Smooth muscle cell (in vitro differentiated cells): ENCODE measurements at regions not wholly inside any gene's neighbourhood (a gene's known extent, or its start where the extent isn't known, plus 50 kb on each side); places are given as distances from the start of the nearest gene placed in this dataset.

Source experiments
- DNase-seq: peaks from one replicate; lab custom pipeline; 2025; ENCODE audit not compliant: unreplicated experiment; lab: John Stamatoyannopoulos, UW
- H2AFZ ChIP-seq: fragments of 200-600 bp; sonication (generic); 2 replicates; pipeline ENCODE4 v1.6.0; 2016; ENCODE audit warnings: antibody characterized with exemption, low read depth, mild to moderate bottlenecking
- H3F3A ChIP-seq: fragments of 200-600 bp; sonication (generic); 2 replicates; pipeline ENCODE4 v1.6.0; 2017; ENCODE audit warnings: antibody characterized with exemption, low read depth
- H3K27ac ChIP-seq: fragments of 200-600 bp; sonication (generic); 2 replicates; pipeline ENCODE4 v1.5.1; 2016; ENCODE audit warnings: low read depth, mild to moderate bottlenecking
- H3K27me3 ChIP-seq: fragments of 200-600 bp; sonication (generic); 2 replicates; pipeline ENCODE4 v1.6.1; 2016; ENCODE audit warnings: low read depth, mild to moderate bottlenecking
- H3K36me3 ChIP-seq: fragments of 200-600 bp; sonication (generic); 2 replicates; pipeline ENCODE4 v1.5.1; 2016; ENCODE audit warnings: low read depth
- H3K4me1 ChIP-seq: fragments of 200-600 bp; sonication (generic); 2 replicates; pipeline ENCODE4 v1.5.1; 2016; ENCODE audit warnings: low read depth
- H3K4me2 ChIP-seq: fragments of 200-600 bp; sonication (generic); 2 replicates; pipeline ENCODE4 v1.6.0; 2016; ENCODE audit warnings: mild to moderate bottlenecking
- H3K4me3 ChIP-seq: fragments of 200-600 bp; sonication (generic); 2 replicates; pipeline ENCODE4 v1.5.1; 2016; ENCODE audit warnings: mild to moderate bottlenecking
- H3K79me2 ChIP-seq: fragments of 200-600 bp; sonication (generic); 2 replicates; pipeline ENCODE4 v1.6.0; 2016; ENCODE audit warnings: low read depth, mild to moderate bottlenecking
- H3K9ac ChIP-seq: fragments of 200-600 bp; sonication (generic); 2 replicates; pipeline ENCODE4 v1.6.0; 2016; ENCODE audit warnings: low read depth
- H3K9me3 ChIP-seq: fragments of 200-600 bp; sonication (generic); replicated peaks from 2 replicates; pipeline ENCODE4 v1.5.1; 2016; ENCODE audit warnings: low read depth
- H4K20me1 ChIP-seq: fragments of 200-600 bp; sonication (generic); 2 replicates; pipeline ENCODE4 v1.6.0; 2016; ENCODE audit warnings: low read depth
- WGBS: methylation state at CpG from one replicate; pipeline ENCODE4 v1.1.7; 2016; ENCODE audit warnings: low lambda C conversion rate; 5-methylcytosine and 5-hydroxymethylcytosine counted together
- TF ChIP-seq, protein P1 (sequence below): fragments of 200-600 bp; sonication (generic); IDR thresholded peaks from 2 replicates; pipeline ENCODE4 v1.5.1; 2017; ENCODE audit warnings: borderline replicate concordance, mild to moderate bottlenecking, antibody characterized with exemption; ENCODE audit not compliant: insufficient read depth, poor library complexity, severe bottlenecking

DNA sequence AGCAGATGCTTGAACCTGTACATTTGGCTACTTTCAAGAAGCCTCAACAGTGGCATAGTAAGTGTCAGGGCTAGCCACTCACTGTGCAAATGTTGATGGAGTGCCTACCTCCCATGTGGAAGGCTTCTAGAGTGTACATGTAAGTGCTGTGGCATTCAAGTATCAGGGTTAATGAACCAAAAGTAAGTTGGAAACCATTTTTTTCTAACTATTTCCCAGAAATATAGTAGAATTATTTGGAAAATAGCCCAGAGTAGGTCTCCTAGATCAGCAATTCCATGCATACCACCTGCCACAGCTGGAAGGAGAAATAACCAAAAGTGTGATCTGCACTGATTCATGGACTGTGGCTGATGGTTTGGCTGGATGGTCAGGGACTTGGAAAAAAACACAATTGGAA, 53.3 kb downstream of the FOXD1 start:
- Histone ChIP-seq H3K27ac (no peak overlapping the region), H3K9ac (no peak overlapping the region), H3K4me2 (no peak overlapping the region), H3F3A (peaks cover 8% of the 10 kb centered on the region), H3K27me3 (no peaks in the 10 kb centered on the region), H4K20me1 (no peaks in the 10 kb centered on the region), H3K9me3 (no peaks in the 10 kb centered on the region), H3K79me2 (no peaks in the 10 kb centered on the region), H3K4me1 (no peaks in the 10 kb centered on the region), H2AFZ (no peak overlapping the region), H3K36me3 (no peaks in the 10 kb centered on the region), H3K4me3 (no peak overlapping the region)
- DNase-seq = no peak
- TF ChIP-seq, protein P1, sequence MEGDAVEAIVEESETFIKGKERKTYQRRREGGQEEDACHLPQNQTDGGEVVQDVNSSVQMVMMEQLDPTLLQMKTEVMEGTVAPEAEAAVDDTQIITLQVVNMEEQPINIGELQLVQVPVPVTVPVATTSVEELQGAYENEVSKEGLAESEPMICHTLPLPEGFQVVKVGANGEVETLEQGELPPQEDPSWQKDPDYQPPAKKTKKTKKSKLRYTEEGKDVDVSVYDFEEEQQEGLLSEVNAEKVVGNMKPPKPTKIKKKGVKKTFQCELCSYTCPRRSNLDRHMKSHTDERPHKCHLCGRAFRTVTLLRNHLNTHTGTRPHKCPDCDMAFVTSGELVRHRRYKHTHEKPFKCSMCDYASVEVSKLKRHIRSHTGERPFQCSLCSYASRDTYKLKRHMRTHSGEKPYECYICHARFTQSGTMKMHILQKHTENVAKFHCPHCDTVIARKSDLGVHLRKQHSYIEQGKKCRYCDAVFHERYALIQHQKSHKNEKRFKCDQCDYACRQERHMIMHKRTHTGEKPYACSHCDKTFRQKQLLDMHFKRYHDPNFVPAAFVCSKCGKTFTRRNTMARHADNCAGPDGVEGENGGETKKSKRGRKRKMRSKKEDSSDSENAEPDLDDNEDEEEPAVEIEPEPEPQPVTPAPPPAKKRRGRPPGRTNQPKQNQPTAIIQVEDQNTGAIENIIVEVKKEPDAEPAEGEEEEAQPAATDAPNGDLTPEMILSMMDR = no peak

DNA sequence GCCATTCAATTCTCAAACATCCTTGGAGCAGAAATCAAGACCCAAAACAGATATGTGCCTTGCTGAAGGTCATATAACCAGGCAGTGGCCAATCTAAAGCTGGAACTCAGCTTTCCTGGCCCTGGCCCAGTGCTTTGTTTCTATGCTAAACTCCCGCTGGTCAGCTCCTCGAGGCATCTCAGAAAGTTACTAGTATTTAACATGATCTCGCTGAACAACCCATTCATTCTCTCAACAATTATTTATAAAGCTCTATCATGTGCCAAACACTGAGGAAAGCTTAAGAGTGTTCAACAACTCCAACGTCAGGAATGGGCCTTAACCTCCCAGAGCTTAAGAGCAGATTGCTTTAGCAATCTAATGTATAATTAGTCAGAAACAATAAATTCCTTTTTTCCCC, 54.0 kb downstream of the FOXD1 start:
- no peak overlapping the region for H3K4me2 ChIP-seq
- TF ChIP-seq, protein P1 = no peak
- H3K27ac ChIP-seq = no peak overlapping the region
- no peaks in the 10 kb centered on the region for H4K20me1 ChIP-seq
- no peaks in the 10 kb centered on the region for H3K4me1 ChIP-seq
- no peaks in the 10 kb centered on the region for H3K9me3 ChIP-seq
- H3K27me3 ChIP-seq = no peaks in the 10 kb centered on the region
- no peak overlapping the region for H3K4me3 ChIP-seq
- no peak overlapping the region for H3K9ac ChIP-seq
- H3F3A ChIP-seq = peaks cover 8% of the 10 kb centered on the region
- H3K36me3 ChIP-seq = no peaks in the 10 kb centered on the region
- WGBS = 68% methylated on average over 4 of the region's 4 CpGs
- no peaks in the 10 kb centered on the region for H3K79me2 ChIP-seq
- DNase-seq = no peak
- no peak overlapping the region for H2AFZ ChIP-seq

DNA sequence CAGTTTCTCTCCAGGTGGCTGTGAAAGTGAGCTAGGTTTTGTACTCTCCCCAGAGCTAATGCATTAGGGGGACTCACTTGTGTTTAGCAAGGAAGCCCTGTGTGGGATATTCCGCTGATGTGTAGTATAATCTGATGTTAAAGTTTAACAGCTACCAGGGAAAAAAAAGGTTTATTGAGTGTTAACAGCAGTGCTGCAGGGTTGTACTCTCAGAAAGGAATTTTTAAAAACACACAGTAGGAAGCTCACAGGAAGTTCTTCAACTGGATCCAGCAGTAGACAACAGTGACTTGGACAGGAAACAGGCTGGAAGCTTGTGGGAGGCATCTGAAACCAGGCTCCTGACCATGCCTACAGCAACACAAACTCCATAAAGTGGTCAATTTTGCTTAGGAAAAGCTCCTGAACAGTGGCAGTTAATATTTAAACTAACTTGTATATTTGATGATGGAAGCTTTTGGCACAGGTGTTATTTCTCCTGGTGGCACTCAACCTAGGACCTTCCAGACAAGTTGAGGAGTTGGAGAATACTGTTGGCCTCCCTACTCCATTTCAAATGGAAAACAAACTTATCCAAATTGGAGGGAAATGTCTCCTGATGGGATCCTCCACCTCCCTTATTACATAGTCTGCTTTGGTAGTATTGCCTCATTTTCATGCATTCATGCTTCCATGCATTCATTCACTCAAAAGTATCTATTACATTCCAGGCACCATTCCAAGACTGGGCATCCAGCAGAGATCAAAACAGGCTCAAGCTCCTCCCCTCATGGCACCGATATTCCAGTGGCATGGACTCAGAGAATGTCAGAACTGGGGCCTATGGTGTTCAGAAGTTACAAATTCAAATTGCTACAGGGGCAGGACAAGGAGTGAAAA, 54.7 kb downstream of the FOXD1 start:
- H3K4me3 ChIP-seq = no peak overlapping the region
- H2AFZ ChIP-seq = no peak overlapping the region
- H3K9me3 ChIP-seq = no peaks in the 10 kb centered on the region
- H3K4me1 ChIP-seq = peaks cover under 1% of the 10 kb centered on the region
- no peak overlapping the region for H3K27ac ChIP-seq
- H3K27me3 ChIP-seq = no peaks in the 10 kb centered on the region
- 67% methylated on average over 2 of the region's 2 CpGs for WGBS
- no peaks in the 10 kb centered on the region for H4K20me1 ChIP-seq
- H3K36me3 ChIP-seq = no peaks in the 10 kb centered on the region
- H3K79me2 ChIP-seq = no peaks in the 10 kb centered on the region
- no peak for DNase-seq
- peaks cover 11% of the 10 kb centered on the region for H3F3A ChIP-seq
- H3K4me2 ChIP-seq = no peak overlapping the region
- TF ChIP-seq, protein P1 = no peak
- H3K9ac ChIP-seq = no peak overlapping the region

DNA sequence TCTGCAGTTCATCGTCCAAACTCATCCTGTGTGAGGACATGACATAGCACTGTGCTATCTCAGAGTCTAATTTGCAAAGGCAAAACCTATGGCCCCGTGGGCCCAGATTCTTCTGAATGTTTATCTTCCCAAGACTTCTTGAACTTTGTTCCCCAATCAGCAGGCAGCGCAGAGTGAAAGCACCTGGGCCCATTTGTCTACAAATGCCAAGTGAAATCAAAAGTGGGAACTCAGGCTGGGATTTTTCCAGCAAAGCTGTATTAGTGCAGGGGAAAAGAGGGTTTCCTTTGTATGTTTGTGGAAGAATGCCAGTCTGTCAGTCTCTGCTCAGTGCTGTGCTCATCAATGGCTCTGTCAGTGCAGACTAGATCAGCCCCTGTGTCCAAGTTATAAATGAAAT, 55.8 kb downstream of the FOXD1 start:
- Histone ChIP-seq H4K20me1 (no peaks in the 10 kb centered on the region), H3K4me1 (peaks cover 11% of the 10 kb centered on the region), H3K36me3 (no peaks in the 10 kb centered on the region), H3K9ac (no peak overlapping the region), H3K4me3 (no peak overlapping the region), H3K9me3 (no peaks in the 10 kb centered on the region), H3K79me2 (no peaks in the 10 kb centered on the region), H3K27me3 (no peaks in the 10 kb centered on the region), H3K4me2 (no peak overlapping the region), H3K27ac (no peak overlapping the region), H3F3A (peaks cover 20% of the 10 kb centered on the region), H2AFZ (no peak overlapping the region)
- TF ChIP-seq, protein P1 = no peak
- DNase-seq = no peak
- 69% methylated on average over 3 of the region's 3 CpGs for WGBS
